Calu3 (cell line): ENCODE measurements at regions not wholly inside any gene's neighbourhood (a gene's known extent, or its start where the extent isn't known, plus 50 kb on each side); places are given as distances from the start of the nearest gene placed in this dataset.

Source experiments
- BruUV-seq: library from RNA; stranded (reverse); fragments of 400-500 nt; replicated peaks from 2 replicates; lab custom pipeline; 2021; lab: Mats Ljungman, UMichigan
- CTCF ChIA-PET: fragments of 300-600 bp; sonication (Branson Sonifier 250); formaldehyde crosslinking; loops from one replicate; lab custom pipeline; 2022; ENCODE audit warnings: antibody characterized with exemption; lab: Charles Lee
- DNase-seq: peaks from one replicate; pipeline ENCODE4 v3.0.0; 2022
- H3K27ac Mint-ChIP-seq: one replicate; pipeline ENCODE4 v1.8.0; 2022; ENCODE audit warnings: mixed read lengths; ENCODE audit not compliant: unreplicated experiment
- H3K27me3 Mint-ChIP-seq: one replicate; pipeline ENCODE4 v1.8.0; 2022; ENCODE audit warnings: mixed read lengths; ENCODE audit not compliant: unreplicated experiment
- H3K36me3 Mint-ChIP-seq: one replicate; pipeline ENCODE4 v1.8.0; 2022; ENCODE audit warnings: mild to moderate bottlenecking, moderate library complexity, mixed read lengths; ENCODE audit not compliant: insufficient read depth, unreplicated experiment
- H3K4me1 Mint-ChIP-seq: one replicate; pipeline ENCODE4 v1.8.0; 2022; ENCODE audit warnings: mild to moderate bottlenecking, low read depth, mixed read lengths; ENCODE audit not compliant: unreplicated experiment
- H3K4me3 Mint-ChIP-seq: one replicate; pipeline ENCODE4 v1.8.0; 2022; ENCODE audit warnings: mild to moderate bottlenecking, low read depth, moderate library complexity, mixed read lengths; ENCODE audit not compliant: unreplicated experiment
- H3K9me3 Mint-ChIP-seq: one replicate; pipeline ENCODE4 v1.8.0; 2022; ENCODE audit warnings: low read depth, mixed read lengths; ENCODE audit not compliant: unreplicated experiment
- intact Hi-C: fragments of 100-400 bp; cut with micrococcal nuclease; formaldehyde crosslinking; loops from one replicate; pipeline ENCODE4 v1.10.0; 2022; ENCODE audit not compliant: unreplicated experiment
- TF ChIP-seq, protein P1 (sequence below): fragments of 200-600 bp; IDR thresholded peaks from one replicate; pipeline ENCODE4 v1.8.0; 2022; ENCODE audit warnings: antibody characterized with exemption; ENCODE audit not compliant: unreplicated experiment

GRCh38 chr12:65656156-65656882, 168.0 kb upstream of the HMGA2 start:
- peaks cover 4% of the 10 kb centered on the region for H3K36me3 Mint-ChIP-seq
- intact Hi-C loops, result no loop called here
- peaks cover 80% of the 10 kb centered on the region for H3K4me1 Mint-ChIP-seq
- H3K27ac Mint-ChIP-seq, result peak overlapping the region; percentile 67
- no peak for DNase-seq
- H3K27me3 Mint-ChIP-seq, result no peaks in the 10 kb centered on the region
- BruUV-seq, result no TSS peak
- CTCF ChIA-PET, result interaction anchor here (3.6 kb wide), 1 partner anchor 54 kb away, joined by 10 read pairs; no protein-coding TSS in a partner anchor
- TF ChIP-seq, protein P1, sequence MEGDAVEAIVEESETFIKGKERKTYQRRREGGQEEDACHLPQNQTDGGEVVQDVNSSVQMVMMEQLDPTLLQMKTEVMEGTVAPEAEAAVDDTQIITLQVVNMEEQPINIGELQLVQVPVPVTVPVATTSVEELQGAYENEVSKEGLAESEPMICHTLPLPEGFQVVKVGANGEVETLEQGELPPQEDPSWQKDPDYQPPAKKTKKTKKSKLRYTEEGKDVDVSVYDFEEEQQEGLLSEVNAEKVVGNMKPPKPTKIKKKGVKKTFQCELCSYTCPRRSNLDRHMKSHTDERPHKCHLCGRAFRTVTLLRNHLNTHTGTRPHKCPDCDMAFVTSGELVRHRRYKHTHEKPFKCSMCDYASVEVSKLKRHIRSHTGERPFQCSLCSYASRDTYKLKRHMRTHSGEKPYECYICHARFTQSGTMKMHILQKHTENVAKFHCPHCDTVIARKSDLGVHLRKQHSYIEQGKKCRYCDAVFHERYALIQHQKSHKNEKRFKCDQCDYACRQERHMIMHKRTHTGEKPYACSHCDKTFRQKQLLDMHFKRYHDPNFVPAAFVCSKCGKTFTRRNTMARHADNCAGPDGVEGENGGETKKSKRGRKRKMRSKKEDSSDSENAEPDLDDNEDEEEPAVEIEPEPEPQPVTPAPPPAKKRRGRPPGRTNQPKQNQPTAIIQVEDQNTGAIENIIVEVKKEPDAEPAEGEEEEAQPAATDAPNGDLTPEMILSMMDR, result no peak
- H3K9me3 Mint-ChIP-seq, result peaks cover 11% of the 10 kb centered on the region
- H3K4me3 Mint-ChIP-seq, result no peak overlapping the region

GRCh38 chr12:65656891-65657351, 167.4 kb upstream of the HMGA2 start:
- Mint-ChIP-seq H3K36me3 (peaks cover 4% of the 10 kb centered on the region), H3K4me3 (no peak overlapping the region), H3K27ac (peak overlapping the region; percentile 67), H3K4me1 (peaks cover 77% of the 10 kb centered on the region), H3K27me3 (no peaks in the 10 kb centered on the region), H3K9me3 (peaks cover 9% of the 10 kb centered on the region)
- intact Hi-C loops, result no loop called here
- DNase-seq, result peak; percentile 32
- CTCF ChIA-PET, result interaction anchor here (0.9 to 3.6 kb wide), 2 partner anchors 9 to 54 kb away, joined by 3 to 10 read pairs; no protein-coding TSS in a partner anchor
- BruUV-seq, result no TSS peak
- TF ChIP-seq, protein P1, result no peak

DNA sequence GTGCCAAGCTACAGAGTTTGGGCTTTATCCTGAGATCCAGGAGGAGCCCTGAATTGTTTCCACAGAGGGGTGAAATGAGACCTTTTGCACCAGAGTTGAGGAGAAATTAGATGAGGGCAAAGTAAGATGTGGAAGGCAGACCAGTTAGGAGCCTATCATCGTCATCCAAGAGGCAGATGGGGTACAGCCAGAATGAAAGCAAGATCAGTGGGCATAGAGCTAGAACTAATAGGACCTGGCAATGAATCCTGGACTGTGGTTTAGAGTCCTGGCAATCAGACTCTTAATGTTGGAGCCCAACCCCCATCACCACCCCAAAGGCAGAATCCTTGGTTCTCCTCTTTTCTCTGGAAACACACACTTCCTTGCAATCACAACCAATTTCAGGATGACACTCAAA, 166.6 kb upstream of the HMGA2 start:
- intact Hi-C loops, result no loop called here
- TF ChIP-seq, protein P1, result no peak
- H3K36me3 Mint-ChIP-seq, result peaks cover 4% of the 10 kb centered on the region
- no TSS peak for BruUV-seq
- peaks cover 8% of the 10 kb centered on the region for H3K9me3 Mint-ChIP-seq
- no peak overlapping the region for H3K4me3 Mint-ChIP-seq
- no peak for DNase-seq
- no peaks in the 10 kb centered on the region for H3K27me3 Mint-ChIP-seq
- peak overlapping the region; percentile 67 for H3K27ac Mint-ChIP-seq
- H3K4me1 Mint-ChIP-seq, result peaks cover 70% of the 10 kb centered on the region
- CTCF ChIA-PET, result interaction anchor here (0.9 to 3.6 kb wide), 2 partner anchors 8 to 55 kb away, joined by 3 to 10 read pairs; no protein-coding TSS in a partner anchor

DNA sequence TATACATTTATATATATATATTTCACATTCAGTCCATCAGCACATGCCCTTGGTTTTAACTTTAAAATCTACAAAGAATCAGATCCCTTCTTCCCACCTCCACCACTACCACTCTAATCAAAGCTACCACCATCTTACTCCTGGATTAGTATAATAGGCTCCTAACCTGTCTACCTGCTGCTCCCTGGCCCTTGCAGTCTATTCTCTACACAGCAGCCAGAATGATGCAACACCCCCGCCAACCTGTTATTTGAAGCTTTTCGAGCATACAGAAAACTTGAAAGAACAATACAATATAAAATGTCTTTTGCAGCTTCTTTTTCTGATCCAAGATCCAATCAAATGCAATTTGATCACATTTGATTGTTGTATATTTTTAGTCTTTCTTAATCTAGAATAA, 165.9 kb upstream of the HMGA2 start:
- H3K27ac Mint-ChIP-seq, result peak overlapping the region; percentile 67
- peaks cover 65% of the 10 kb centered on the region for H3K4me1 Mint-ChIP-seq
- intact Hi-C loops, result no loop called here
- H3K36me3 Mint-ChIP-seq, result peaks cover 2% of the 10 kb centered on the region
- no TSS peak for BruUV-seq
- no peak for DNase-seq
- no peak overlapping the region for H3K4me3 Mint-ChIP-seq
- H3K27me3 Mint-ChIP-seq, result no peaks in the 10 kb centered on the region
- peaks cover 7% of the 10 kb centered on the region for H3K9me3 Mint-ChIP-seq
- TF ChIP-seq, protein P1, result no peak
- CTCF ChIA-PET, result interaction anchor here (3.6 kb wide), 1 partner anchor 56 kb away, joined by 10 read pairs; no protein-coding TSS in a partner anchor
